ENCODE measurements at regions not wholly inside any gene's neighbourhood (a gene's known extent, or its start where the extent isn't known, plus 50 kb on each side); places are given as distances from the start of the nearest gene placed in this dataset.

DNA sequence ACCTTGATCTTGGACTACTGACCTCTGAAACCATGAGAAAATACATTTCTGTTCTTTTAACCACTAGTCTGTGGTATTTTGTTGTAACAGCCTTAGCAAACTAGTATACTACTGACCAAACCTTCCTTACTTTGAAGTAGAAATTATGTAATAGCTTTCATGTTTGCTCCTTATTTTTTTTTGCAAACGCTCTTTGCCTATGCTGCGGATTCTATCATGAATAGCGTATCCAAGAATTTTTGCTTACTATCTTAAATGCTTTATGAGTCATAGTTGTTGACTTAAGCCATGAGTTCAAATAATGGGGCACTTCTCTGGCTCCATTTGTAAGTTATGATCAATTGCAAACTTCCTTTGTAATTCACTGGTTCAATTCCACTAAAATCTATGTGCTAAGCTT, 154.8 kb upstream of the CYLC2 start:
- no peaks in the 10 kb centered on the region for H3K36me3 ChIP-seq (ENCODE audit: insufficient read depth, low read length, poor library complexity, severe bottlenecking)
- no peak for TF ChIP-seq EZH2 (IDR thresholded peaks at IDR 0.05; ENCODE audit: borderline replicate concordance, low read depth, low read length, poor library complexity, severe bottlenecking)
- TF ChIP-seq, protein P1, sequence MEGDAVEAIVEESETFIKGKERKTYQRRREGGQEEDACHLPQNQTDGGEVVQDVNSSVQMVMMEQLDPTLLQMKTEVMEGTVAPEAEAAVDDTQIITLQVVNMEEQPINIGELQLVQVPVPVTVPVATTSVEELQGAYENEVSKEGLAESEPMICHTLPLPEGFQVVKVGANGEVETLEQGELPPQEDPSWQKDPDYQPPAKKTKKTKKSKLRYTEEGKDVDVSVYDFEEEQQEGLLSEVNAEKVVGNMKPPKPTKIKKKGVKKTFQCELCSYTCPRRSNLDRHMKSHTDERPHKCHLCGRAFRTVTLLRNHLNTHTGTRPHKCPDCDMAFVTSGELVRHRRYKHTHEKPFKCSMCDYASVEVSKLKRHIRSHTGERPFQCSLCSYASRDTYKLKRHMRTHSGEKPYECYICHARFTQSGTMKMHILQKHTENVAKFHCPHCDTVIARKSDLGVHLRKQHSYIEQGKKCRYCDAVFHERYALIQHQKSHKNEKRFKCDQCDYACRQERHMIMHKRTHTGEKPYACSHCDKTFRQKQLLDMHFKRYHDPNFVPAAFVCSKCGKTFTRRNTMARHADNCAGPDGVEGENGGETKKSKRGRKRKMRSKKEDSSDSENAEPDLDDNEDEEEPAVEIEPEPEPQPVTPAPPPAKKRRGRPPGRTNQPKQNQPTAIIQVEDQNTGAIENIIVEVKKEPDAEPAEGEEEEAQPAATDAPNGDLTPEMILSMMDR (conservative IDR thresholded peaks at IDR 0.05; ENCODE audit: low read depth, low read length) = no peak
- no peaks in the 10 kb centered on the region for H3K27me3 ChIP-seq (replicated peaks; ENCODE audit: insufficient read depth, low read depth, low read length, poor library complexity)
- H3K27ac ChIP-seq (ENCODE audit: low read depth, low read length, poor library complexity, severe bottlenecking) = no peak overlapping the region
- ChIA-PET CTCF (no interaction called here), POLR2A (ENCODE audit: low non-redundant PET) (no interaction called here)
- peaks cover 5% of the 10 kb centered on the region for H3K9me3 ChIP-seq (ENCODE audit: low read depth, low read length, poor library complexity, severe bottlenecking)
- BruUV-seq (replicated peaks) = no TSS peak
- no peak for DNase-seq (ENCODE audit: low spot score)
- H3K4me3 ChIP-seq (ENCODE audit: low read depth, low read length, poor library complexity, severe bottlenecking) = no peak overlapping the region
- no peaks in the 10 kb centered on the region for H3K4me1 ChIP-seq (ENCODE audit: insufficient read depth, low read length, poor library complexity, severe bottlenecking)
- intact Hi-C loops (cut with micrococcal nuclease; ENCODE audit: unreplicated experiment) = no loop called here

DNA sequence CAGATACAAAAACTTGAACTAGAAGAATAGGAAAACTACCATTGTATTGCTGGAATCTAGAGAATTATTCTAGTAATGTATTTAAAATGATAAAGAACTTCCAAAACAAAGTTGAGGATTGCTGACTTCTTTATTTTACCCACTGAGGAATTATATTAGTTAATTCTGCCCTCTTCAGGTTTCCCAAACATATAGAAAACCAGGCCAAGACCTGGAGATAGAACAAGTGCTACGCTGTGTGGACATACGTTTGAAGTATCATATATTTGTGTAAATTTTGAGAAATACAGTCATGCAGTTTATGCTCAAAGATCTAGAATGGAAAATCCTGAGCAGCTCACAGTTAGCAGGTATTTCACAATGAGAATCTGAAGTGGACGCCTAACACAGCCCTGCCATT, 162.3 kb upstream of the CYLC2 start:
- Histone ChIP-seq H3K9me3 (ENCODE audit: low read depth, low read length, poor library complexity, severe bottlenecking) (peaks cover 11% of the 10 kb centered on the region), H3K27ac (ENCODE audit: low read depth, low read length, poor library complexity, severe bottlenecking) (no peak overlapping the region), H3K4me1 (ENCODE audit: insufficient read depth, low read length, poor library complexity, severe bottlenecking) (no peaks in the 10 kb centered on the region), H3K27me3 (replicated peaks; ENCODE audit: insufficient read depth, low read depth, low read length, poor library complexity) (no peaks in the 10 kb centered on the region), H3K4me3 (ENCODE audit: low read depth, low read length, poor library complexity, severe bottlenecking) (no peak overlapping the region), H3K36me3 (ENCODE audit: insufficient read depth, low read length, poor library complexity, severe bottlenecking) (no peaks in the 10 kb centered on the region)
- TF ChIP-seq EZH2 (IDR thresholded peaks at IDR 0.05; ENCODE audit: borderline replicate concordance, low read depth, low read length, poor library complexity, severe bottlenecking) = no peak
- TF ChIP-seq, protein P1 (conservative IDR thresholded peaks at IDR 0.05; ENCODE audit: low read depth, low read length) = no peak
- ChIA-PET POLR2A (ENCODE audit: low non-redundant PET) (no interaction called here), CTCF (no interaction called here)
- intact Hi-C loops (cut with micrococcal nuclease; ENCODE audit: unreplicated experiment) = no loop called here
- DNase-seq (ENCODE audit: low spot score) = no peak
- BruUV-seq (replicated peaks) = no TSS peak

DNA sequence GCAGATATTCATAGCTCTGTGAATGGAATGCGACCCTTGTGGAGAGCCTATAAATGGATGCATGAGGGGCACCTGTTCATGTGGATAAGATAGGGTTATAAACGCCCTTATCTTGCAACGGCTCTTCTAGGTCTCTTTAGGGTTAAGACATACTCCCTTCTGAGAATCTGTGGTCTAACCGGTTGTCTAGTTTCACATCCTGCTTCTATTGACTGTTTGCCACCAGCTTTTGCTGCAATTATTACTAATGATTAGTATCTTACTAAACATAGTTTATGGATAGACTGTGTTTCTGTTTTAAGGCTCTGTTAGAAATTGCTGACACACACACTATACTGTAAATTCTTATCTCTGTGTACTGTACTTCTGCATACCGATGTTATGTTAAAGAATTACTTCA, 198.9 kb upstream of the CYLC2 start:
- Histone ChIP-seq H3K27ac (ENCODE audit: low read depth, low read length, poor library complexity, severe bottlenecking) (no peak overlapping the region), H3K27me3 (replicated peaks; ENCODE audit: insufficient read depth, low read depth, low read length, poor library complexity) (no peaks in the 10 kb centered on the region), H3K4me3 (ENCODE audit: low read depth, low read length, poor library complexity, severe bottlenecking) (no peak overlapping the region), H3K9me3 (ENCODE audit: low read depth, low read length, poor library complexity, severe bottlenecking) (peaks cover 5% of the 10 kb centered on the region), H3K36me3 (ENCODE audit: insufficient read depth, low read length, poor library complexity, severe bottlenecking) (no peaks in the 10 kb centered on the region), H3K4me1 (ENCODE audit: insufficient read depth, low read length, poor library complexity, severe bottlenecking) (no peaks in the 10 kb centered on the region)
- no TSS peak for BruUV-seq (replicated peaks)
- no peak for TF ChIP-seq EZH2 (IDR thresholded peaks at IDR 0.05; ENCODE audit: borderline replicate concordance, low read depth, low read length, poor library complexity, severe bottlenecking)
- TF ChIP-seq, protein P1 (conservative IDR thresholded peaks at IDR 0.05; ENCODE audit: low read depth, low read length) = no peak
- intact Hi-C loops (cut with micrococcal nuclease; ENCODE audit: unreplicated experiment) = no loop called here
- DNase-seq (ENCODE audit: low spot score) = no peak
- CTCF ChIA-PET = no interaction called here
- POLR2A ChIA-PET (ENCODE audit: low non-redundant PET) = no interaction called here
